OCI-LY7 (cell line): ENCODE measurements at regions not wholly inside any gene's neighbourhood (a gene's known extent, or its start where the extent isn't known, plus 50 kb on each side); places are given as distances from the start of the nearest gene placed in this dataset.

Experiments used
- BruUV-seq: library from RNA; stranded (reverse); fragments of 400-500 nt; replicated peaks from 2 replicates; lab custom pipeline; 2021; lab: Mats Ljungman, UMichigan
- CTCF ChIA-PET: fragments of 300-600 bp; sonication (Branson Sonifier 250); formaldehyde crosslinking; loops from one replicate; lab custom pipeline; 2022; ENCODE audit warnings: antibody characterized with exemption; ENCODE audit not compliant: unreplicated experiment; lab: Charles Lee
- POLR2A ChIA-PET: fragments of 300-600 bp; sonication (Branson Sonifier 250); formaldehyde crosslinking; loops from one replicate; lab custom pipeline; 2022; ENCODE audit warnings: antibody characterized with exemption; lab: Charles Lee
- DNase-seq: peaks from one replicate; pipeline ENCODE4 v3.0.0-alpha.2; 2015; ENCODE audit warnings: low spot score
- H2AFZ ChIP-seq: fragments of 200-600 bp; sonication (generic), shearing (Covaris generic); 2 replicates; pipeline ENCODE4 v1.6.1; 2014; ENCODE audit warnings: mild to moderate bottlenecking, antibody characterized with exemption, low read length, moderate library complexity
- H3K27ac ChIP-seq: fragments of 200-600 bp; sonication (generic); 2 replicates; pipeline ENCODE4 v1.5.1; 2014; ENCODE audit warnings: mixed run types, low read depth, mild to moderate bottlenecking, moderate library complexity, low read length, inconsistent platforms; ENCODE audit not compliant: poor library complexity, severe bottlenecking
- H3K36me3 ChIP-seq: fragments of 200-600 bp; sonication (generic); 2 replicates; pipeline ENCODE4 v1.6.1; 2014; ENCODE audit warnings: mild to moderate bottlenecking, antibody characterized with exemption, low read length, moderate library complexity, mixed read lengths; ENCODE audit not compliant: insufficient read depth
- H3K4me1 ChIP-seq: fragments of 200-600 bp; sonication (generic); 2 replicates; pipeline ENCODE4 v1.5.1; 2014; ENCODE audit warnings: mild to moderate bottlenecking, low read length; ENCODE audit not compliant: insufficient read depth, poor library complexity, severe bottlenecking
- H3K4me2 ChIP-seq: fragments of 200-600 bp; sonication (generic); 2 replicates; pipeline ENCODE4 v1.6.1; 2014; ENCODE audit warnings: mild to moderate bottlenecking, low read length
- H3K4me3 ChIP-seq: fragments of 200-600 bp; sonication (generic); 2 replicates; pipeline ENCODE4 v1.5.1; 2014; ENCODE audit warnings: mild to moderate bottlenecking, low read depth, low read length; ENCODE audit not compliant: poor library complexity, severe bottlenecking
- H3K79me2 ChIP-seq: fragments of 200-600 bp; sonication (generic); 2 replicates; pipeline ENCODE4 v1.6.1; 2016; ENCODE audit warnings: low read depth, mild to moderate bottlenecking, low read length, moderate library complexity, mixed read lengths; ENCODE audit not compliant: insufficient read depth
- H3K9me2 ChIP-seq: fragments of 200-600 bp; sonication (generic); 2 replicates; pipeline ENCODE4 v1.6.1; 2016; ENCODE audit warnings: mild to moderate bottlenecking, low read length, mixed read lengths; ENCODE audit not compliant: insufficient read depth
- H3K9me3 ChIP-seq: fragments of 200-600 bp; sonication (generic); 2 replicates; pipeline ENCODE4 v1.6.1; 2014; ENCODE audit warnings: mild to moderate bottlenecking, mixed run types, low read length, mixed read lengths
- H4K20me1 ChIP-seq: fragments of 200-600 bp; sonication (generic); 2 replicates; pipeline ENCODE4 v1.6.1; 2014; ENCODE audit warnings: mild to moderate bottlenecking, antibody characterized with exemption, low read length, moderate library complexity, mixed read lengths; ENCODE audit not compliant: insufficient read depth
- EZH2phosphoT487 ChIP-seq: fragments of 200-600 bp; sonication (generic); IDR thresholded peaks from 2 replicates; pipeline ENCODE4 v1.6.1; 2018; ENCODE audit warnings: low read depth, borderline replicate concordance, mild to moderate bottlenecking, mixed run types, antibody characterized with exemption, low read length, moderate library complexity, mixed read lengths
- intact Hi-C: fragments of 100-400 bp; cut with micrococcal nuclease; formaldehyde crosslinking; loops from one replicate; pipeline ENCODE4 v1.10.0; 2022; ENCODE audit not compliant: unreplicated experiment
- TF ChIP-seq, protein P1 (sequence below): fragments of 200-600 bp; sonication (generic); conservative IDR thresholded peaks from 2 replicates; pipeline ENCODE4 v1.5.1; 2014; ENCODE audit warnings: mild to moderate bottlenecking, antibody characterized with exemption, low read length, moderate library complexity, mixed read lengths

DNA sequence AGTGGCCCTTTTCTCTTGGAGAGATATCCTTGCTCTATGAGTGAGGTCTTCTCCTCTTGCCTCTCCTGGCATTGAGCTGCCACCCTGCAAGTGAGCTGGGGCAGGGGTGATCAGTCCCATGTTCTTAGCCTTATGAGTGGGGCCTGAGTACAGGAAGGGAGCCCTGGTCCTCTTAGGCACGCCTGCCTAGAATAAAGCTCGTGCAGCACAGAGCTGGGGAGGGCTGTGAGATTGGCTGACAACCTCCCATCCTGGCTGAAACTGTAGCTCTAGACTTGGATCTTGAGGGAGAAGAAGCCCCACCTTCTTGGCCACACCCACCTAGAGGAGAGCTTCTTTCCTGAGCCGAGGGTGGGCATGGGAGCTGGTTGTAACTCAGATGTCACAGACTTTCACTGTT is 305.0 kb upstream of the ZNF32 start:
- intact Hi-C loops: no loop called here
- CTCF ChIA-PET: no interaction called here
- no peak for TF ChIP-seq EZH2phosphoT487
- TF ChIP-seq, protein P1, sequence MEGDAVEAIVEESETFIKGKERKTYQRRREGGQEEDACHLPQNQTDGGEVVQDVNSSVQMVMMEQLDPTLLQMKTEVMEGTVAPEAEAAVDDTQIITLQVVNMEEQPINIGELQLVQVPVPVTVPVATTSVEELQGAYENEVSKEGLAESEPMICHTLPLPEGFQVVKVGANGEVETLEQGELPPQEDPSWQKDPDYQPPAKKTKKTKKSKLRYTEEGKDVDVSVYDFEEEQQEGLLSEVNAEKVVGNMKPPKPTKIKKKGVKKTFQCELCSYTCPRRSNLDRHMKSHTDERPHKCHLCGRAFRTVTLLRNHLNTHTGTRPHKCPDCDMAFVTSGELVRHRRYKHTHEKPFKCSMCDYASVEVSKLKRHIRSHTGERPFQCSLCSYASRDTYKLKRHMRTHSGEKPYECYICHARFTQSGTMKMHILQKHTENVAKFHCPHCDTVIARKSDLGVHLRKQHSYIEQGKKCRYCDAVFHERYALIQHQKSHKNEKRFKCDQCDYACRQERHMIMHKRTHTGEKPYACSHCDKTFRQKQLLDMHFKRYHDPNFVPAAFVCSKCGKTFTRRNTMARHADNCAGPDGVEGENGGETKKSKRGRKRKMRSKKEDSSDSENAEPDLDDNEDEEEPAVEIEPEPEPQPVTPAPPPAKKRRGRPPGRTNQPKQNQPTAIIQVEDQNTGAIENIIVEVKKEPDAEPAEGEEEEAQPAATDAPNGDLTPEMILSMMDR: no peak

DNA sequence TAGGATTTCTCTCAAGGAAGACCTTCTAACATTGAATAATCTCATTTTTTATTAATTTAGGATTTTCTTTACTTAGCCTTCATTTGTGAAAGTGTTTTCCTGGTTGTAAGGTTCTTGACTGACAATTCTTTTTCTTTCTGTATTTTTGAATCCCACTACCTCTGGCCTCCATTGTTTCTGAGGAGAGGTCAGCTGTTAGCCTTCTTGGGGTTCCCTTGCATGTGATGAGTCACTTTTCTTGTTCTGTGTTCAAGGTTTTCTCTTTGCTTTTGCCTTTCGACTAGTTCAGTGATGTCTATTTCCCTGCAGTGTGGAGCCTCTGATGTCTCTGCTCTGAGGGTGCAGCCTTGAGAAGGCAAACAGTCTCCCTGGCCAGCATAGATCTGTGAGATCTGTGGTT is 304.1 kb upstream of the ZNF32 start:
- Histone ChIP-seq H3K4me3 (no peak overlapping the region), H3K9me3 (no peaks in the 10 kb centered on the region), H3K36me3 (no peaks in the 10 kb centered on the region), H3K9me2 (no peaks in the 10 kb centered on the region), H3K4me2 (no peak overlapping the region), H3K4me1 (no peaks in the 10 kb centered on the region), H2AFZ (no peak overlapping the region), H4K20me1 (no peaks in the 10 kb centered on the region), H3K79me2 (no peaks in the 10 kb centered on the region), H3K27ac (no peak overlapping the region)
- TF ChIP-seq, protein P1: no peak
- no peak for TF ChIP-seq EZH2phosphoT487
- CTCF ChIA-PET: no interaction called here
- POLR2A ChIA-PET: interaction anchor here (0.7 to 1.4 kb wide), 3 partner anchors 15 to 68 kb away, joined by 3 to 4 read pairs (median 3); no protein-coding TSS in a partner anchor
- no TSS peak for BruUV-seq
- intact Hi-C loops: no loop called here
- no peak for DNase-seq

More for the DNA sequence above, 305.0 kb upstream of the ZNF32 start:
- Histone ChIP-seq H3K4me3 (no peak overlapping the region), H2AFZ (no peak overlapping the region), H4K20me1 (no peaks in the 10 kb centered on the region), H3K36me3 (no peaks in the 10 kb centered on the region), H3K79me2 (no peaks in the 10 kb centered on the region), H3K9me2 (no peaks in the 10 kb centered on the region), H3K4me1 (no peaks in the 10 kb centered on the region), H3K4me2 (no peak overlapping the region), H3K9me3 (no peaks in the 10 kb centered on the region), H3K27ac (no peak overlapping the region)
- POLR2A ChIA-PET: interaction anchor here (0.5 to 1.4 kb wide), 7 partner anchors 11 to 146 kb away, joined by 3 to 4 read pairs (median 3); no protein-coding TSS in a partner anchor
- DNase-seq: no peak
- BruUV-seq: no TSS peak

DNA sequence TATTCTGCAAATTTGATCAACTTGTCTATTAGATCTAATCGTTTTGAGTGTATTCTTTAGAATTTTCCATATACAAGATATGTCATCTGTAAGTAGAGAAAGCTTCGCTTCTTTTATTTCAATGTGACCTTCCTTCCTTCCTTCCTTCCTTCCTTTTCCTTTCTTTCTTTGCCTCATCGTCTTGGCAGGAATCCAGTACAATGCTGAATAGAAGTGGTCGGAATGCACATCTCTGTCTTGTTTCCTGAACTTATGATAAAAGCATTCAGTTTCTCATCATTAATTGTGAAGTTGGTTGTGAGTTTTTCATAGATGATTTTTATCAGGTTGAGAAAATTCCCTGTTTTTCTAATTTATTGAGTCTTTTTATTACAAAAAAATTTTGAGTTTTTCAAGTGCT is 300.7 kb upstream of the ZNF32 start:
- TF ChIP-seq EZH2phosphoT487: no peak
- TF ChIP-seq, protein P1: no peak
- no peak overlapping the region for H3K4me3 ChIP-seq
- BruUV-seq: no TSS peak
- H4K20me1 ChIP-seq: no peaks in the 10 kb centered on the region
- no peaks in the 10 kb centered on the region for H3K79me2 ChIP-seq
- no peak overlapping the region for H3K27ac ChIP-seq
- peaks cover under 1% of the 10 kb centered on the region for H3K4me1 ChIP-seq
- H3K4me2 ChIP-seq: no peak overlapping the region
- no peak overlapping the region for H2AFZ ChIP-seq
- intact Hi-C loops: no loop called here
- ChIA-PET POLR2A (interaction anchor here (1.4 kb wide), 1 partner anchor 11 kb away, joined by 3 read pairs; no protein-coding TSS in a partner anchor), CTCF (no interaction called here)
- no peaks in the 10 kb centered on the region for H3K9me3 ChIP-seq
- DNase-seq: no peak
- H3K36me3 ChIP-seq: no peaks in the 10 kb centered on the region
- H3K9me2 ChIP-seq: no peaks in the 10 kb centered on the region
